Mesendoderm (in vitro differentiated cells): ENCODE measurements at regions not wholly inside any gene's neighbourhood (a gene's known extent, or its start where the extent isn't known, plus 50 kb on each side); places are given as distances from the start of the nearest gene placed in this dataset.

Source experiments
- DNase-seq: peaks from one replicate; pipeline ENCODE4 v3.0.0; 2013
- H2AK5ac ChIP-seq: 2 replicates; pipeline ENCODE4 v1.6.1; 2013; ENCODE audit warnings: low read length, inconsistent platforms
- H2BK120ac ChIP-seq: 2 replicates; pipeline ENCODE4 v1.6.1; 2013; ENCODE audit warnings: low read depth, mild to moderate bottlenecking, low read length, moderate library complexity, mixed read lengths
- H2BK15ac ChIP-seq: replicated peaks from 2 replicates; pipeline ENCODE4 v1.6.1; 2013; ENCODE audit warnings: low read depth, mild to moderate bottlenecking, moderate library complexity
- H2BK5ac ChIP-seq: 2 replicates; pipeline ENCODE4 v1.6.1; 2013; ENCODE audit warnings: low read length, inconsistent platforms
- H3K18ac ChIP-seq: 2 replicates; pipeline ENCODE4 v1.6.1; 2013; ENCODE audit warnings: mild to moderate bottlenecking, low read length, mixed read lengths
- H3K23ac ChIP-seq: one replicate; pipeline ENCODE4 v1.6.1; 2013; ENCODE audit warnings: low read length
- H3K27ac ChIP-seq: 2 replicates; pipeline ENCODE4 v1.5.1; 2013; ENCODE audit warnings: low read depth, mild to moderate bottlenecking, inconsistent platforms, low read length, moderate library complexity
- H3K27me3 ChIP-seq: 2 replicates; pipeline ENCODE4 v1.6.1; 2013; ENCODE audit warnings: low read length, control low read depth, mild to moderate bottlenecking, inconsistent platforms; ENCODE audit not compliant: insufficient read depth, poor library complexity
- H3K36me3 ChIP-seq: 2 replicates; pipeline ENCODE4 v1.6.1; 2013; ENCODE audit warnings: low read length, inconsistent platforms; ENCODE audit not compliant: control insufficient read depth, insufficient read depth
- H3K4ac ChIP-seq: one replicate; pipeline ENCODE4 v1.6.1; 2013; ENCODE audit warnings: low read depth, mild to moderate bottlenecking, low read length, moderate library complexity
- H3K4me1 ChIP-seq: 2 replicates; pipeline ENCODE4 v1.6.1; 2013; ENCODE audit warnings: low read depth, low read length, inconsistent platforms; ENCODE audit not compliant: control insufficient read depth
- H3K4me2 ChIP-seq: 2 replicates; pipeline ENCODE4 v1.6.1; 2013; ENCODE audit warnings: low read length
- H3K4me3 ChIP-seq: 2 replicates; pipeline ENCODE4 v1.5.1; 2013; ENCODE audit warnings: mild to moderate bottlenecking, low read length
- H3K56ac ChIP-seq: one replicate; pipeline ENCODE4 v1.6.1; 2013; ENCODE audit warnings: low read length
- H3K79me1 ChIP-seq: 2 replicates; pipeline ENCODE4 v1.6.1; 2013; ENCODE audit warnings: low read length, inconsistent platforms
- H3K79me2 ChIP-seq: 2 replicates; pipeline ENCODE4 v1.6.1; 2013; ENCODE audit warnings: mild to moderate bottlenecking, low read length; ENCODE audit not compliant: control insufficient read depth, insufficient read depth
- H3K9ac ChIP-seq: 2 replicates; pipeline ENCODE4 v1.6.1; 2013; ENCODE audit warnings: low read length, inconsistent platforms
- H4K5ac ChIP-seq: one replicate; pipeline ENCODE4 v1.6.1; 2013; ENCODE audit warnings: low read length
- H4K8ac ChIP-seq: one replicate; pipeline ENCODE4 v1.6.1; 2013; ENCODE audit warnings: low read depth, mild to moderate bottlenecking, control low read depth, low read length, moderate library complexity
- WGBS: extraction: QIAGEN DNeasy Blood & Tissue Kit; methylation state at CpG from one replicate; pipeline ENCODE4 v1.1.7; 2013; ENCODE audit warnings: low lambda C conversion rate, missing lambda C conversion rate; ENCODE audit not compliant: insufficient coverage; ENCODE audit errors: extremely low coverage; 5-methylcytosine and 5-hydroxymethylcytosine counted together

DNA sequence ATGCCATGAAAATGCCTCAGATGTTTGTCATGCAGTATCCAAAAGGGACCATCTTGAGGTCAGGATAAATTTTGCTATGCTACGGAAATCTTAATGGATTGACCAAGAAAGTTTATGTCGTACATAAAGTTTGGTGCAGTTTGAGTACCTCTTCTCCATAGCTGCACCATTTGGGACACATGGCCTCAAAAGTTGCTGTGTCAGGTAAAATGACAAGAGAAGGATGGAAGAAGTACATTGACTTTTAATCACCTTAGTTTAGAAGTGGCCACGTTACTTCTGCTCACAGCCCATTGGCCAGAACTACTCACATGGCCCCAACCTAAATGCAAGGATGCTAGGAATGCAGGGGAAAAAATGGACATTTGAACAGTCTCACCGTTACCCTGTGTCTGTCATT is 107.4 kb upstream of the NAMPT start:
- Histone ChIP-seq H2AK5ac (no peak overlapping the region), H2BK5ac (no peak overlapping the region), H4K5ac (no peak overlapping the region), H2BK15ac (no peak overlapping the region), H3K36me3 (no peaks in the 10 kb centered on the region), H3K79me2 (no peaks in the 10 kb centered on the region), H3K27me3 (no peaks in the 10 kb centered on the region), H3K4me1 (no peaks in the 10 kb centered on the region), H3K18ac (no peak overlapping the region), H3K4ac (no peak overlapping the region), H4K8ac (no peak overlapping the region), H3K56ac (no peak overlapping the region), H3K79me1 (no peaks in the 10 kb centered on the region), H2BK120ac (no peak overlapping the region), H3K23ac (no peak overlapping the region), H3K27ac (no peak overlapping the region), H3K4me3 (no peak overlapping the region), H3K4me2 (no peak overlapping the region), H3K9ac (no peak overlapping the region)
- WGBS, result no CpG with 5 or more reads among the region's 4 CpGs
- DNase-seq, result no peak

DNA sequence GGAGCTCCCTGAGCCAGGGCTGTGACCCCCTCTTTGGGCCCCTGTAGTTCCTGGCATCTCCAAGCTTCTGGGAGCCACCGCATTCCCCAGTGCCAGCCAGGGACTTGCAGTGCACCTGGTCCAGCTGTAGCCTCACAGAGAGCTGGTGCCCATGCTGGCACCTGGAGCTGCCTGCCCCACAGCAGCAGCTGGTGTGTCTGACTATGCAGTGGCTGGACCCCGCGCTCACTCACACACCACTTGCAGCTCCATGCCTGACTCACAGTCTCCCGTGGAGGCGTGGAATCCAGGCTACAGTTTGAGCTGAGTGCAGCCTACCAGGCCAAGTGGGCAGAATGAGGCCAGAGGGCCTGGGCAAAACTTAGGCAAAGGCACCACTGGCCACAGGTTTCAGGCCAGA is 102.2 kb upstream of the NAMPT start:
- no peaks in the 10 kb centered on the region for H3K36me3 ChIP-seq
- H3K79me1 ChIP-seq, result no peaks in the 10 kb centered on the region
- H2BK5ac ChIP-seq, result no peak overlapping the region
- H3K4me3 ChIP-seq, result no peak overlapping the region
- H3K9ac ChIP-seq, result no peak overlapping the region
- H3K18ac ChIP-seq, result no peak overlapping the region
- no peak overlapping the region for H3K56ac ChIP-seq
- no peak overlapping the region for H2BK15ac ChIP-seq
- no peaks in the 10 kb centered on the region for H3K4me1 ChIP-seq
- H3K4ac ChIP-seq, result no peak overlapping the region
- H3K27me3 ChIP-seq, result no peaks in the 10 kb centered on the region
- no CpG with 5 or more reads among the region's 5 CpGs for WGBS
- H3K79me2 ChIP-seq, result no peaks in the 10 kb centered on the region
- H2AK5ac ChIP-seq, result no peak overlapping the region
- no peak overlapping the region for H4K5ac ChIP-seq
- H2BK120ac ChIP-seq, result no peak overlapping the region
- no peak overlapping the region for H3K27ac ChIP-seq
- no peak overlapping the region for H4K8ac ChIP-seq
- no peak overlapping the region for H3K23ac ChIP-seq
- H3K4me2 ChIP-seq, result no peak overlapping the region
- DNase-seq, result no peak

DNA sequence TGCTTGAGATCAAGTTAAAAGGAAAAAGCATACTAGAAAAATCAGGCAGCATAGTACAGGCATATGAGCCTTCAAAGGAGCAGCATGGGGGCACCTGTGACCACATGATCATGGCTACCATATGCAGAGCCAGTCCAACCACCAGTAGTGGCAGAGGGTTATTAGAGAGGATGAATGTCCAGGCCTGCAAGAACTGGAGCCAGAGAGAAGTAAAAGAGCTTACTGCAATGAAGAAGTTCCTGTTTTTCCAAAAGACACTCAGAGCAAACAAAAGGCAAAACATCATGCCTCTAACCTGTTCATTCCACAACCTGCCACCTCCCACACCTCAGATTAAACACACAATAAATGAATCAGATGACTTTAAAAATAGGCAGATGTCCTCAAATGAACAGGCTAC is 99.6 kb upstream of the NAMPT start:
- H3K4ac ChIP-seq, result no peak overlapping the region
- H3K18ac ChIP-seq, result no peak overlapping the region
- no peaks in the 10 kb centered on the region for H3K27me3 ChIP-seq
- H3K4me3 ChIP-seq, result no peak overlapping the region
- DNase-seq, result no peak
- no peak overlapping the region for H2BK120ac ChIP-seq
- no peak overlapping the region for H3K23ac ChIP-seq
- H3K4me1 ChIP-seq, result no peaks in the 10 kb centered on the region
- H3K79me1 ChIP-seq, result no peaks in the 10 kb centered on the region
- H3K27ac ChIP-seq, result no peak overlapping the region
- H2BK15ac ChIP-seq, result no peak overlapping the region
- no peak overlapping the region for H2AK5ac ChIP-seq
- no peak overlapping the region for H3K9ac ChIP-seq
- H3K79me2 ChIP-seq, result no peaks in the 10 kb centered on the region
- no peak overlapping the region for H2BK5ac ChIP-seq
- no peaks in the 10 kb centered on the region for H3K36me3 ChIP-seq
- no peak overlapping the region for H4K5ac ChIP-seq
- H3K4me2 ChIP-seq, result no peak overlapping the region
- no peak overlapping the region for H4K8ac ChIP-seq
- H3K56ac ChIP-seq, result no peak overlapping the region

DNA sequence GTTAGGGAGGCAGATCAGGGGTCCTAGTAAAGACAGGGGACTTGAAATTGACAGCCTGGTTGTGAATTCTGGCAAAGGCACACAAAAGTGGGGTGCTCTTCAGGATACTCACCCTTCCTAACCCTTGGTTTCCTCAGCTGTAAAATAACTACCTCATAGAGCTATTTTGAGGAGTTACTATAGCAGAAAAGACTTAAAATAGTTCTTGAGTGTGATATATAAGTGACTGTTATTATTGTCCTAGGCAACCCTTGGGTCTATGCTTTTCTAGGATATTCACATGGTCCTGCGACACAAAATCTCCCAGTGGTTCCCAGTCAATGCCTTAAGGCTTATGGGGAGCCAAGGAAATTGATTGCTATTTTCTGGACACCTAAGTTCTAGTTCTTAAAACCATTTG is 98.1 kb upstream of the NAMPT start:
- no peaks in the 10 kb centered on the region for H3K79me1 ChIP-seq

DNA sequence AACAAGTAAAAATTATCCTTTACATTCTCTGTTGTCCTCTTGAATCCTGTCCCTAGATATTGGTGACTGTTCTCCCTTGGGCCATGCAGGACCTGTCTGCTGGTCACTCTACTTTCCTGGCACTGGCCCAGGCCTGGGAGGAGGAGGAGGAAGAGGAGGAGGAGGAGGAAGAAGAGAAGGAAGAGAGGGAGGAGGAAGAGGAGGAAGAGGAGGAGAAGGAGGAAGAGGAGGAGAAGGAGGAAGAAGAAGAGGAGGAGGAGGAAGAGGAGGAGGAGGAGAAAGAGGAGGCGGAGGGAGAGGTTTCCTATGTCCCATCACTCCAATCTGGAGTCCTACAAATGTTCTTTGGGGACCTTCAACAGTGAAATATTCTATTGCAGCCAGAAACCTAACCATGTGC is 97.3 kb upstream of the NAMPT start:
- no peak for DNase-seq
- Histone ChIP-seq H2BK120ac (no peak overlapping the region), H3K4ac (no peak overlapping the region), H4K8ac (no peak overlapping the region), H3K27ac (no peak overlapping the region), H4K5ac (no peak overlapping the region), H2AK5ac (no peak overlapping the region), H3K79me2 (no peaks in the 10 kb centered on the region), H2BK5ac (no peak overlapping the region), H3K56ac (no peak overlapping the region), H3K4me1 (no peaks in the 10 kb centered on the region), H3K23ac (no peak overlapping the region), H3K4me2 (no peak overlapping the region), H3K36me3 (no peaks in the 10 kb centered on the region), H3K79me1 (no peaks in the 10 kb centered on the region), H3K4me3 (no peak overlapping the region), H3K18ac (no peak overlapping the region), H3K9ac (no peak overlapping the region), H3K27me3 (no peaks in the 10 kb centered on the region), H2BK15ac (no peak overlapping the region)
- WGBS, result no CpG with 5 or more reads among the region's 1 CpG

More for the DNA sequence above, 98.1 kb upstream of the NAMPT start:
- Histone ChIP-seq H3K4me2 (no peak overlapping the region), H3K4me3 (no peak overlapping the region), H2AK5ac (no peak overlapping the region), H3K4ac (no peak overlapping the region), H3K4me1 (no peaks in the 10 kb centered on the region), H3K56ac (no peak overlapping the region), H3K36me3 (no peaks in the 10 kb centered on the region), H4K8ac (no peak overlapping the region), H3K18ac (no peak overlapping the region), H2BK120ac (no peak overlapping the region), H3K27me3 (no peaks in the 10 kb centered on the region), H3K23ac (no peak overlapping the region), H3K9ac (no peak overlapping the region), H3K27ac (no peak overlapping the region), H2BK15ac (no peak overlapping the region), H2BK5ac (no peak overlapping the region), H4K5ac (no peak overlapping the region), H3K79me2 (no peaks in the 10 kb centered on the region)
- DNase-seq, result no peak
- WGBS, result no CpG with 5 or more reads among the region's 1 CpG

DNA sequence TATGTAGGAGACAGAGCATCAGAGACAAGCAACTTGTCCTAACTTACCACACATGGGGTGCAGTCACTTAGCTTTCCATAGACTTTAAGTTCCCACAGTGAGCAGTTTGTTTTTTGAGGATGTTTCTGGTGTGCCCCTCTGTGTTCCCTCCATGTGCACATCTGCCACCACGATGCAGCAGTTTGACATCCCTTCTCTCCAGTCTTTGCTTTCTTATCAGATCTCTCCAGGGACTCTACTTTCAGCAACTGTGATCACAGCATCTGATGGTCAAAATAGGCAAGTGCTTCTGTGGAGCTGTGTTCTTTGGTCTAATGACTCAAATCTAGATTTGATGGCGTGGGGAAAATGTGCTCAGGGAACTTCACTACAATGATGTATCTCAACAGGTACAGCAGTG is 96.5 kb upstream of the NAMPT start:
- Histone ChIP-seq H2BK15ac (no peak overlapping the region), H4K8ac (no peak overlapping the region), H2BK120ac (no peak overlapping the region), H3K27me3 (no peaks in the 10 kb centered on the region), H2BK5ac (no peak overlapping the region), H3K4me2 (no peak overlapping the region), H3K18ac (no peak overlapping the region), H3K9ac (no peak overlapping the region), H3K4ac (no peak overlapping the region), H3K4me1 (no peaks in the 10 kb centered on the region), H3K23ac (no peak overlapping the region), H3K27ac (no peak overlapping the region), H3K79me1 (no peaks in the 10 kb centered on the region), H4K5ac (no peak overlapping the region), H3K56ac (no peak overlapping the region), H3K4me3 (no peak overlapping the region), H3K36me3 (no peaks in the 10 kb centered on the region), H3K79me2 (no peaks in the 10 kb centered on the region), H2AK5ac (no peak overlapping the region)
- no peak for DNase-seq
- WGBS, result no CpG with 5 or more reads among the region's 2 CpGs
